ENCODE measurements at regions not wholly inside any gene's neighbourhood (a gene's known extent, or its start where the extent isn't known, plus 50 kb on each side); places are given as distances from the start of the nearest gene placed in this dataset.

GRCh38 chr17:72024457-72024856, 96.4 kb upstream of the SOX9 start:
- no peak overlapping the region for H3K4me3 ChIP-seq
- H3K36me3 ChIP-seq = no peaks in the 10 kb centered on the region
- H3K27me3 ChIP-seq (ENCODE audit: low read depth) = peaks cover 70% of the 10 kb centered on the region
- intact Hi-C loops (cut with micrococcal nuclease) = no loop called here
- H3K4me1 ChIP-seq = no peaks in the 10 kb centered on the region
- H3K9me3 ChIP-seq (replicated peaks) = no peaks in the 10 kb centered on the region
- DNase-seq = no peak
- H3K27ac ChIP-seq (replicated peaks) = no peak overlapping the region
- no peak for TF ChIP-seq CTCF (IDR thresholded peaks at IDR 0.05; ENCODE audit: borderline replicate concordance)

GRCh38 chr17:72025113-72025512, 95.7 kb upstream of the SOX9 start:
- no peak for TF ChIP-seq CTCF (IDR thresholded peaks at IDR 0.05; ENCODE audit: borderline replicate concordance)
- Histone ChIP-seq H3K27me3 (ENCODE audit: low read depth) (peaks cover 66% of the 10 kb centered on the region), H3K36me3 (no peaks in the 10 kb centered on the region), H3K4me1 (peaks cover 5% of the 10 kb centered on the region), H3K4me3 (no peak overlapping the region), H3K27ac (replicated peaks) (no peak overlapping the region), H3K9me3 (replicated peaks) (no peaks in the 10 kb centered on the region)
- intact Hi-C loops (cut with micrococcal nuclease) = no loop called here
- no peak for DNase-seq

GRCh38 chr17:72030067-72030899, 90.5 kb upstream of the SOX9 start:
- peak; percentile 52 for TF ChIP-seq CTCF (IDR thresholded peaks at IDR 0.05; ENCODE audit: borderline replicate concordance)
- Histone ChIP-seq H3K27ac (replicated peaks) (no peak overlapping the region), H3K9me3 (replicated peaks) (no peaks in the 10 kb centered on the region), H3K4me1 (peaks cover 7% of the 10 kb centered on the region), H3K27me3 (ENCODE audit: low read depth) (peaks cover 30% of the 10 kb centered on the region), H3K4me3 (peak overlapping the region; percentile 62), H3K36me3 (no peaks in the 10 kb centered on the region)
- peak; percentile 16 for DNase-seq
- intact Hi-C loops (cut with micrococcal nuclease) = no loop called here

- no peaks in the 10 kb centered on the region for H3K36me3 ChIP-seq
- peaks cover 7% of the 10 kb centered on the region for H3K4me1 ChIP-seq
- H3K27me3 ChIP-seq (ENCODE audit: low read depth) = peaks cover 28% of the 10 kb centered on the region
- no peak for DNase-seq
- no peaks in the 10 kb centered on the region for H3K9me3 ChIP-seq (replicated peaks)
- no peak overlapping the region for H3K4me3 ChIP-seq
- TF ChIP-seq CTCF (IDR thresholded peaks at IDR 0.05; ENCODE audit: borderline replicate concordance) = no peak
- no peak overlapping the region for H3K27ac ChIP-seq (replicated peaks)
- intact Hi-C loops (cut with micrococcal nuclease) = no loop called here
Observed at GRCh38 chr17:72031219-72031884, 89.5 kb upstream of the SOX9 start.

- H3K27me3 ChIP-seq (ENCODE audit: low read depth) = peaks cover 21% of the 10 kb centered on the region
- H3K4me1 ChIP-seq = peaks cover 7% of the 10 kb centered on the region
- H3K27ac ChIP-seq (replicated peaks) = no peak overlapping the region
- no peaks in the 10 kb centered on the region for H3K36me3 ChIP-seq
- TF ChIP-seq CTCF (IDR thresholded peaks at IDR 0.05; ENCODE audit: borderline replicate concordance) = no peak
- DNase-seq = no peak
- intact Hi-C loops (cut with micrococcal nuclease) = no loop called here
- no peaks in the 10 kb centered on the region for H3K9me3 ChIP-seq (replicated peaks)
- no peak overlapping the region for H3K4me3 ChIP-seq
Observed at GRCh38 chr17:72033334-72033733, 87.5 kb upstream of the SOX9 start.
